ENCODE measurements at regions not wholly inside any gene's neighbourhood (a gene's known extent, or its start where the extent isn't known, plus 50 kb on each side); places are given as distances from the start of the nearest gene placed in this dataset.

DNA sequence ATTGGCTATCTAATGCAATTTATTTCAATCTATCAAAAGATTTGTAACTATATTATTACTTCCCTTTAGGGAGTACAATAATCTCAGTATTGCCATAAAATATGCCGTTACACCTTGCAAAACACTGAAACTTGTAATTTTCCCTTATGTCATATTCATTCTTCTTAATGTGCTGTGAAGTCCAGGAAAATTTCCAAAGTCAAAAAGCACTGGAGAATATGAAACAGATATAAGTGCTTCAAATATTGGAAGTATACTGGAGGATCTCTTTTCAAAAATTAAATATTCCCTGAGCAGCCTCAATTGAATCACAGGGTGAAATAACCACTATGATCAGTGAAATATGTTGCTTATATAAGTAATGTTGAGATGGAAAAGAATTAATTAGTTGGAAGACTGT lies 356.0 kb downstream of the PPP1R3A start:
- no peak for FAIRE-seq

DNA sequence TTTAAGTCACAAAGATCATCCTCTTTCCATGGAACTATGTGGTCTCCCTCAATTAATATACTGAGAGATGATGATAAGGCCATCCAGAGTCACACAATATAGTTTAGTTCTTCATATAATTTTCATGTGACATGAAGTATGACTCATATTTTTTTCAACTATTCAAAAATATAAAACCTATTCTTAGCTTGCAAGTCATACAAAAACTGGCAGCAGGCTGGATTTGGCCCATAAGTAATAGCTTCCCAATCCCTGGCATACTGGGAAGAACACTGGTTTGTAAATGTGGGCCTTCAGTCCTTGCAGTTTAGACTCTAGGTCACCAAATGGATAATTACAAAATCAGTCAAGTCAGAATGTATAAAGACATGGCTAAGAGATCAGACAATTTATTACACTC lies 356.6 kb downstream of the PPP1R3A start:
- TF ChIP-seq, protein P1, sequence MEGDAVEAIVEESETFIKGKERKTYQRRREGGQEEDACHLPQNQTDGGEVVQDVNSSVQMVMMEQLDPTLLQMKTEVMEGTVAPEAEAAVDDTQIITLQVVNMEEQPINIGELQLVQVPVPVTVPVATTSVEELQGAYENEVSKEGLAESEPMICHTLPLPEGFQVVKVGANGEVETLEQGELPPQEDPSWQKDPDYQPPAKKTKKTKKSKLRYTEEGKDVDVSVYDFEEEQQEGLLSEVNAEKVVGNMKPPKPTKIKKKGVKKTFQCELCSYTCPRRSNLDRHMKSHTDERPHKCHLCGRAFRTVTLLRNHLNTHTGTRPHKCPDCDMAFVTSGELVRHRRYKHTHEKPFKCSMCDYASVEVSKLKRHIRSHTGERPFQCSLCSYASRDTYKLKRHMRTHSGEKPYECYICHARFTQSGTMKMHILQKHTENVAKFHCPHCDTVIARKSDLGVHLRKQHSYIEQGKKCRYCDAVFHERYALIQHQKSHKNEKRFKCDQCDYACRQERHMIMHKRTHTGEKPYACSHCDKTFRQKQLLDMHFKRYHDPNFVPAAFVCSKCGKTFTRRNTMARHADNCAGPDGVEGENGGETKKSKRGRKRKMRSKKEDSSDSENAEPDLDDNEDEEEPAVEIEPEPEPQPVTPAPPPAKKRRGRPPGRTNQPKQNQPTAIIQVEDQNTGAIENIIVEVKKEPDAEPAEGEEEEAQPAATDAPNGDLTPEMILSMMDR (IDR thresholded peaks at IDR 0.05; ENCODE audit: insufficient read depth, low read length, severe bottlenecking) = no peak
- Histone ChIP-seq H3K36me3 (ENCODE audit: control insufficient read depth, insufficient read depth, low read length) (no peaks in the 10 kb centered on the region), H3K27me3 (ENCODE audit: control insufficient read depth, insufficient read depth, low read length) (no peaks in the 10 kb centered on the region), H3K4me3 (ENCODE audit: low read depth, low read length) (no peak overlapping the region)
- FAIRE-seq = no peak
- no peak for DNase-seq (ENCODE audit: low read depth)

More for the DNA sequence above, 356.0 kb downstream of the PPP1R3A start:
- Histone ChIP-seq H3K4me3 (ENCODE audit: low read depth, low read length) (no peak overlapping the region), H3K27me3 (ENCODE audit: control insufficient read depth, insufficient read depth, low read length) (no peaks in the 10 kb centered on the region), H3K36me3 (ENCODE audit: control insufficient read depth, insufficient read depth, low read length) (no peaks in the 10 kb centered on the region)
- TF ChIP-seq, protein P1 (IDR thresholded peaks at IDR 0.05; ENCODE audit: insufficient read depth, low read length, severe bottlenecking) = no peak
- DNase-seq (ENCODE audit: low read depth) = no peak

DNA sequence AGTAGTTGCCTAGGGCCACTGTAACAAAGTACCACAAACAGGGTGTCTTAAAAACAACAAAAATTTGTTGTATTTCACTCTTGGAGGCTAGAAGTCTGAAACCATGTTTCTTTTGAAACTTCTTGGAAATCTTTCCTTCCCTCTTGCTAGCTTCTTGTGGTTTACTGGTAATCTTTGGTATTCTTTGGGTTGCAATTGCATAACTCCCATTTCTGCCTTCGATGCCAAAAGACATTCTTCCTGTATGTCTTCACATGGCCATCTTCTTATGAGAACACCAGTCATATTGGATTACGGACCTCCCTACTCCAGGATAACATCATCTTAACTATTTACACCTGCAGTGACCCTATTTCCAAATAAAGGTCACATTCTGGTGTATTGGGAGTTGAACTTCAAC lies 357.4 kb downstream of the PPP1R3A start:
- FAIRE-seq (no peak), DNase-seq (ENCODE audit: low read depth) (peak; percentile 19)
- Histone ChIP-seq H3K36me3 (ENCODE audit: control insufficient read depth, insufficient read depth, low read length) (no peaks in the 10 kb centered on the region), H3K4me3 (ENCODE audit: low read depth, low read length) (no peak overlapping the region), H3K27me3 (ENCODE audit: control insufficient read depth, insufficient read depth, low read length) (no peaks in the 10 kb centered on the region)
- TF ChIP-seq, protein P1 (IDR thresholded peaks at IDR 0.05; ENCODE audit: insufficient read depth, low read length, severe bottlenecking) = no peak

DNA sequence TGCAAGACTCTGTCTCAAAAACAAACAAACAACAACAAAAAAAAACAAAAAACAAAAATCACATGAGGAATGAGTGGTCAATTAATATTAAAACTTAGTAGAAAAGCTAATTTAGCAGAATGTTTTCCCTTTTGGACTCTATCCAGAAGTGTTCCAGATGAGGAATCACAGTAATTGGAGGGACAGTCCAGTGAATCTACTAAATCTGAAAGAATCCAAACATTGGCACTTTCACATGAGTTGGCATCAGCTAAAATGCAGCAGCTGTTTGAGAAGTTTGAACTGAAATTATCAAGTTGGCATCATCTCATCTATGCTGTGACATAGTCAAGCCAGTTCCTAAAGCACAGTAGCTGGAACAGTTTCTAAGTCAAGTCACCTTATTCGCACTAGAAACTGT lies 367.8 kb downstream of the PPP1R3A start:
- Histone ChIP-seq H3K4me3 (ENCODE audit: low read depth, low read length) (no peak overlapping the region), H3K27me3 (ENCODE audit: control insufficient read depth, insufficient read depth, low read length) (no peaks in the 10 kb centered on the region), H3K36me3 (ENCODE audit: control insufficient read depth, insufficient read depth, low read length) (no peaks in the 10 kb centered on the region)
- FAIRE-seq (no peak), DNase-seq (ENCODE audit: low read depth) (no peak)
- TF ChIP-seq, protein P1 (IDR thresholded peaks at IDR 0.05; ENCODE audit: insufficient read depth, low read length, severe bottlenecking) = no peak

DNA sequence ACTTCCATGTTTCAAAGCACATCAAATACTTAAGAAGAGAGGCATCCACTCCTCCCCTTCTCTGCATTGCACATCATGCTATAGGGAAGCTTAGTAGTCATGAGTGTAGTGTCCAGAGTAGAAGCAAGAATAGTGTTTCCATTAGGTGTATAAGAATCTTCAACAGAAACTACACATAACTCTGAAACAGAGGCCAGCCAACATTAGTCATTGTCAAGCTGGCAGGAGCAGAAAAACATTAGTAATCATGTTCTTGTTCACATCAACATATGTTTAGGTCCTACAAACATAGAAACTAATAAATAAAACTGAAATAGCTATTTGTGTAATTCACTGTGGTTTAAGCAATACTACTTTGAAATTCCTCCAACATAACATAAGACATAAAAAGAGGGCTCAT lies 370.2 kb downstream of the PPP1R3A start:
- peak; percentile 47 for DNase-seq (ENCODE audit: low read depth)
- no peaks in the 10 kb centered on the region for H3K36me3 ChIP-seq (ENCODE audit: control insufficient read depth, insufficient read depth, low read length)
- TF ChIP-seq, protein P1 (IDR thresholded peaks at IDR 0.05; ENCODE audit: insufficient read depth, low read length, severe bottlenecking) = no peak
- no peak overlapping the region for H3K4me3 ChIP-seq (ENCODE audit: low read depth, low read length)
- no peaks in the 10 kb centered on the region for H3K27me3 ChIP-seq (ENCODE audit: control insufficient read depth, insufficient read depth, low read length)
- no peak for FAIRE-seq

DNA sequence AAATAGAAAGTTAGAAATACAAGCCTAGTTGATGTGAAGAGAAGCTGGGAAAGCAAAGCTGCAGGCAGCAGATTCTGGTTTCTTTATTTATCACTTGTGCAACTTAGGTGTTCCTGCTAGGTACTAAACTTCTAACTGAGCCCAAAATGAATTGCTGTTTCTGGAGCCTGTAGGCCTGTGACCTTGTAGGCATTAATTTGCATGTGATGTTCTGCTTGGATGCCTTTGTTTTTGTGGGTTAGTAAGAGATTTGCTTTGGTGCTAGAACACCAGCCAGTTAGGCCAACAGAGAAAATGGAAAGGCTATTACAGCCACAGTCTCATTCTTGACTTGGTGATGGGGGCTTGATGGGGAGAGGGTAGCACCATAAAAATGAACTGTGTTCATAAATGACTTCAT lies 370.7 kb downstream of the PPP1R3A start:
- H3K4me3 ChIP-seq (ENCODE audit: low read depth, low read length) = no peak overlapping the region
- no peak for FAIRE-seq
- no peak for DNase-seq (ENCODE audit: low read depth)
- no peaks in the 10 kb centered on the region for H3K36me3 ChIP-seq (ENCODE audit: control insufficient read depth, insufficient read depth, low read length)
- H3K27me3 ChIP-seq (ENCODE audit: control insufficient read depth, insufficient read depth, low read length) = no peaks in the 10 kb centered on the region
- TF ChIP-seq, protein P1 (IDR thresholded peaks at IDR 0.05; ENCODE audit: insufficient read depth, low read length, severe bottlenecking) = no peak
